ENCODE measurements at regions not wholly inside any gene's neighbourhood (a gene's known extent, or its start where the extent isn't known, plus 50 kb on each side); places are given as distances from the start of the nearest gene placed in this dataset.

DNA sequence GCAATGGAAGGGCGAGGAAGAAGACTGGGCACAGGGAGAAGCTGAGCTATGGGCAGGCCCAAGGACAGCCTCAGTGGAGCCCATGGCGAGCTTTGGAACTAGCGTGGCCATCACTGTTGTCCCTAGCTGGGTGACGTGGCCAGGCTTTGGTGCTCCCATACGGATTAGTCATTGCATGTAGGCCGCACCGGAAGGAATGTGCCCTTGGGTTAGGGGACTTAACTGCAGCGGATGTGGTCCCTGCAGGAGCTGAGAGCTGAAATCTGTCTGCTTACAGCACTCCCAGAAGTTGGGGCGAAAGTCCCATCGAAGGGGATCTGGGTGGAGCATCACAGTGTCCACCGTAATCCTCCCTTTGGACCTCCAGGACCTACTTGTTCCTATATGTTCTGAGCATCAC, 133.7 kb downstream of the PAPOLA start:
- Histone ChIP-seq H3K9ac (ENCODE audit: extremely low read depth, low read length, poor library complexity, severe bottlenecking) (no peak overlapping the region), H3K4me1 (ENCODE audit: control insufficient read depth, insufficient read depth, low read length) (no peaks in the 10 kb centered on the region), H3K27me3 (ENCODE audit: control insufficient read depth, insufficient read depth, low read length, poor library complexity, severe bottlenecking) (no peaks in the 10 kb centered on the region), H3K9me3 (ENCODE audit: control insufficient read depth, low read length) (no peaks in the 10 kb centered on the region), H3K4me3 (ENCODE audit: low read length) (no peak overlapping the region), H3K27ac (ENCODE audit: low read depth, low read length) (no peak overlapping the region), H3K36me3 (ENCODE audit: control insufficient read depth, insufficient read depth, low read length) (no peaks in the 10 kb centered on the region)
- no peak overlapping the region for H3K4me3 Mint-ChIP-seq
- TF ChIP-seq, protein P1, sequence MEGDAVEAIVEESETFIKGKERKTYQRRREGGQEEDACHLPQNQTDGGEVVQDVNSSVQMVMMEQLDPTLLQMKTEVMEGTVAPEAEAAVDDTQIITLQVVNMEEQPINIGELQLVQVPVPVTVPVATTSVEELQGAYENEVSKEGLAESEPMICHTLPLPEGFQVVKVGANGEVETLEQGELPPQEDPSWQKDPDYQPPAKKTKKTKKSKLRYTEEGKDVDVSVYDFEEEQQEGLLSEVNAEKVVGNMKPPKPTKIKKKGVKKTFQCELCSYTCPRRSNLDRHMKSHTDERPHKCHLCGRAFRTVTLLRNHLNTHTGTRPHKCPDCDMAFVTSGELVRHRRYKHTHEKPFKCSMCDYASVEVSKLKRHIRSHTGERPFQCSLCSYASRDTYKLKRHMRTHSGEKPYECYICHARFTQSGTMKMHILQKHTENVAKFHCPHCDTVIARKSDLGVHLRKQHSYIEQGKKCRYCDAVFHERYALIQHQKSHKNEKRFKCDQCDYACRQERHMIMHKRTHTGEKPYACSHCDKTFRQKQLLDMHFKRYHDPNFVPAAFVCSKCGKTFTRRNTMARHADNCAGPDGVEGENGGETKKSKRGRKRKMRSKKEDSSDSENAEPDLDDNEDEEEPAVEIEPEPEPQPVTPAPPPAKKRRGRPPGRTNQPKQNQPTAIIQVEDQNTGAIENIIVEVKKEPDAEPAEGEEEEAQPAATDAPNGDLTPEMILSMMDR (conservative IDR thresholded peaks at IDR 0.05) = no peak
- no peaks in the 10 kb centered on the region for H3K36me3 Mint-ChIP-seq (ENCODE audit: low read depth)
- 88 to 89% methylated on average over 8 to 11 of the region's 11 CpGs for WGBS, 2 experiments (ENCODE audit: insufficient coverage in 1 of 2, insufficient read length in 1 of 2)
- no peak for DNase-seq
- H3K9me3 Mint-ChIP-seq = no peaks in the 10 kb centered on the region
- no peaks in the 10 kb centered on the region for H3K4me1 Mint-ChIP-seq
- H3K27me3 Mint-ChIP-seq (ENCODE audit: insufficient read depth) = no peaks in the 10 kb centered on the region
- no peak overlapping the region for H3K27ac Mint-ChIP-seq

DNA sequence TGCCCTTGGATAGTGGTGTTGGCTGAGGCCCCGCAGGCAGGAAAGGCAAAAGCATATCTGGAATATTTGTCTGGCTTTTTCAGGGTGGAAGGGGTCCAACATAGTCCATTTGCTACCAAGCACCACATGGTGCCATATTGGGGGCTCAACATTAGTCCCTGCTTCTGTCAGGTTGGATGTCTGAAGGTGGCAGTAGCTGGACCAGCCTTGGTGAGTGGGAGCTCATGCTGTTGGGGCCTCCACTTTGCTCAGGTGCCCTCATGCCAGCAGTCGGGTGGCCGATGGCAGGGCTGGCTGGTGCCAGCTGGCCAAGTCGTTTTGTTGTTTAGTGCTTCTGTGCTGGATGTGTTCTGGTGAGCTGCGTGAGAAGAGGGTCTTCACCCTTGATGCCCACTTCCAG, 135.3 kb downstream of the PAPOLA start:
- no peak overlapping the region for H3K4me3 ChIP-seq (ENCODE audit: low read length)
- WGBS, 2 experiments (ENCODE audit: insufficient coverage in 1 of 2, insufficient read length in 1 of 2) = 93% methylated on average over 5 of the region's 5 CpGs; no CpG with 5 or more reads in 1 of the 2 experiments

DNA sequence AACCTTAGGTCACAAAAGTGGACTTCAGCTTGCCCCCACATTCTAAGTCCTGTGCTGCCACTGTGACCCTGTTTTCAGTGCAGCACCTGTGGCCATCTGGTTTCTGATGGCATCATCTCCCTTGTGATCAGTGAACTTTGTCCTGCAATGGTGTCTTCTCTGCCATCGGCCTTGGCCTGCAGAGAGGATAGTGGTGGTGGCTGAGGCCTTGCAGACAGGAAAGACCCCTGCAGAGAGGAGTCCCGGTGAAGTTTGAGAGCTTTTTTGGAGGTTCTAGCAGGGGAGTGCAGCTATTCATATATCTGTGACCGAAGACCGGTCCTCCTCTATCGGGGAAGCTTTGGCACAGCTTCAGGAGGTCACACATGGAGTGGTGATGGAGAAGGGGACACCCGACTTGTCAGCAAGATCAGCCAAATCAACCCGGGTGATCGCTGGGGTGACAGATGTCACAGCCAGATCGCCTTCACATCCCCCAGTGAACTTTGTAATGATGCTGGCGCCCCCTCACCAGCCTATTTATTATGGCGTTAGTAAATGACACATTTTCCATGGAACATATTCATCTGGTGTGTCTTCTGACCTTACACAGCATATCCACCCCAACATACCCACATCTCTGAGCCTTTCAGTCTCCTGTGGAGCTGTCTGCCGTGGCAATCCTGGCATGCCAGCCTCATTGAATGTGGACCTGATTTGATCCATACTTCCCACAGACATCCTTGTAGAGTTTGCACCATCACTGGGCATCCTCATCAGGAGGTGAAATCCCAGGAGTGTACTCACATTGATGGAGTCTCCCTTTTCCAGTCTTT, 136.1 kb downstream of the PAPOLA start:
- Mint-ChIP-seq H3K36me3 (ENCODE audit: low read depth) (no peaks in the 10 kb centered on the region), H3K27me3 (ENCODE audit: insufficient read depth) (no peaks in the 10 kb centered on the region), H3K4me3 (no peak overlapping the region), H3K9me3 (no peaks in the 10 kb centered on the region), H3K4me1 (no peaks in the 10 kb centered on the region), H3K27ac (no peak overlapping the region)
- Histone ChIP-seq H3K27ac (ENCODE audit: low read depth, low read length) (no peak overlapping the region), H3K9me3 (ENCODE audit: control insufficient read depth, low read length) (no peaks in the 10 kb centered on the region), H3K9ac (ENCODE audit: extremely low read depth, low read length, poor library complexity, severe bottlenecking) (no peak overlapping the region), H3K36me3 (ENCODE audit: control insufficient read depth, insufficient read depth, low read length) (no peaks in the 10 kb centered on the region), H3K4me3 (ENCODE audit: low read length) (no peak overlapping the region), H3K27me3 (ENCODE audit: control insufficient read depth, insufficient read depth, low read length, poor library complexity, severe bottlenecking) (no peaks in the 10 kb centered on the region), H3K4me1 (ENCODE audit: control insufficient read depth, insufficient read depth, low read length) (no peaks in the 10 kb centered on the region)
- WGBS, 2 experiments (ENCODE audit: insufficient coverage in 1 of 2, insufficient read length in 1 of 2) = 79 to 82% methylated on average over 10 to 12 of the region's 12 CpGs
- peak; percentile 23 for DNase-seq
- TF ChIP-seq, protein P1 (conservative IDR thresholded peaks at IDR 0.05) = no peak

More for the DNA sequence above, 135.3 kb downstream of the PAPOLA start:
- no peaks in the 10 kb centered on the region for H3K27me3 Mint-ChIP-seq (ENCODE audit: insufficient read depth)
- Histone ChIP-seq H3K27ac (ENCODE audit: low read depth, low read length) (no peak overlapping the region), H3K36me3 (ENCODE audit: control insufficient read depth, insufficient read depth, low read length) (no peaks in the 10 kb centered on the region), H3K27me3 (ENCODE audit: control insufficient read depth, insufficient read depth, low read length, poor library complexity, severe bottlenecking) (no peaks in the 10 kb centered on the region), H3K9me3 (ENCODE audit: control insufficient read depth, low read length) (no peaks in the 10 kb centered on the region), H3K9ac (ENCODE audit: extremely low read depth, low read length, poor library complexity, severe bottlenecking) (no peak overlapping the region), H3K4me1 (ENCODE audit: control insufficient read depth, insufficient read depth, low read length) (no peaks in the 10 kb centered on the region)
- no peaks in the 10 kb centered on the region for H3K9me3 Mint-ChIP-seq
- no peak overlapping the region for H3K4me3 Mint-ChIP-seq
- no peaks in the 10 kb centered on the region for H3K4me1 Mint-ChIP-seq
- TF ChIP-seq, protein P1 (conservative IDR thresholded peaks at IDR 0.05) = no peak
- DNase-seq = peak; percentile 20
- no peaks in the 10 kb centered on the region for H3K36me3 Mint-ChIP-seq (ENCODE audit: low read depth)
- H3K27ac Mint-ChIP-seq = no peak overlapping the region
